Fibroblast of the aortic adventitia (primary cell): ENCODE measurements at regions not wholly inside any gene's neighbourhood (a gene's known extent, or its start where the extent isn't known, plus 50 kb on each side); places are given as distances from the start of the nearest gene placed in this dataset.

Source experiments
- DNase-seq: peaks from one replicate; pipeline ENCODE4 v3.0.0-alpha.2; 2010; ENCODE audit warnings: low read depth
- H3K4me3 ChIP-seq: 2 replicates; pipeline ENCODE4 v1.5.1; 2011; ENCODE audit warnings: low read depth, mild to moderate bottlenecking, control low read depth, low read length, moderate library complexity
- TF ChIP-seq, protein P1 (sequence below): IDR thresholded peaks from 2 replicates; pipeline ENCODE4 v1.5.1; 2011; ENCODE audit warnings: mild to moderate bottlenecking, low read length, control low read depth, inconsistent platforms; ENCODE audit not compliant: insufficient read depth

DNA sequence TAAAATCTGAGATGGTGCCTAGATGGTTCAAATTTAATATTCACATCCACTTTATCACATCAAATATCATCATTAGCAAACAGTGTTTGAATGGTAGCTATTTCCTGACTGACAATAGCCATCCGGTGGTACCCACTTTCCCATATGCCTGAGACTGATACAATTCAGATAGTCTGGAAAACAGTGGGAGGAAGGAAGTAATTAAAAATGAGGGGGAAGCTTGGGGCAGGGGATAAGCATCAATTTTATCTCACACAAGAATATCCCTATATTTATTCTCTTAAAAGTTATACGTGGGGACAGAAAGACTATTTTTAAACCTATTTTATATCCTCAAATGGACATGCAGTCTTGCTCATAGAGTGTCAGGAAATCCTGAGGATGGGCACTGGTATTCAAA lies 122.5 kb upstream of the GAP43 start:
- TF ChIP-seq, protein P1, sequence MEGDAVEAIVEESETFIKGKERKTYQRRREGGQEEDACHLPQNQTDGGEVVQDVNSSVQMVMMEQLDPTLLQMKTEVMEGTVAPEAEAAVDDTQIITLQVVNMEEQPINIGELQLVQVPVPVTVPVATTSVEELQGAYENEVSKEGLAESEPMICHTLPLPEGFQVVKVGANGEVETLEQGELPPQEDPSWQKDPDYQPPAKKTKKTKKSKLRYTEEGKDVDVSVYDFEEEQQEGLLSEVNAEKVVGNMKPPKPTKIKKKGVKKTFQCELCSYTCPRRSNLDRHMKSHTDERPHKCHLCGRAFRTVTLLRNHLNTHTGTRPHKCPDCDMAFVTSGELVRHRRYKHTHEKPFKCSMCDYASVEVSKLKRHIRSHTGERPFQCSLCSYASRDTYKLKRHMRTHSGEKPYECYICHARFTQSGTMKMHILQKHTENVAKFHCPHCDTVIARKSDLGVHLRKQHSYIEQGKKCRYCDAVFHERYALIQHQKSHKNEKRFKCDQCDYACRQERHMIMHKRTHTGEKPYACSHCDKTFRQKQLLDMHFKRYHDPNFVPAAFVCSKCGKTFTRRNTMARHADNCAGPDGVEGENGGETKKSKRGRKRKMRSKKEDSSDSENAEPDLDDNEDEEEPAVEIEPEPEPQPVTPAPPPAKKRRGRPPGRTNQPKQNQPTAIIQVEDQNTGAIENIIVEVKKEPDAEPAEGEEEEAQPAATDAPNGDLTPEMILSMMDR: no peak
- no peak for DNase-seq
- no peak overlapping the region for H3K4me3 ChIP-seq

DNA sequence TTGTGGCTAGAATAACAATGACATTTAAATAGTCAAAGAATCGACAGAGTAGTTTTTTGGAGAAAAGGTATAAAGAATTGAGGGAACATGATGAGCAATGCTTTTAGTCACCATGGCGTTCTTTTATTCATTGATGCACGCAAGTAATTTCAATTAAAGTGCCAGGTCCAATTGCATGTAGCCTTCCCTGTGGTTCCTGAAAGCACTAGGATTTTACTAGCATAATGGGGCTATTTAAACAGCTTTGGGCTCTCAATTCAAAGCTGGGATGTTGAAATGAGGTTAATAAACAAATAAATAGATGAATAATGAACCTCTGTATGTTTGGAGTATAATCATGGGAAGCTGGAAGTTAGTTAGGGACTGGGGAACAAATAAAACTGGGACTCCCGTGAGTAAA lies 121.2 kb upstream of the GAP43 start:
- TF ChIP-seq, protein P1: no peak
- no peak overlapping the region for H3K4me3 ChIP-seq

DNA sequence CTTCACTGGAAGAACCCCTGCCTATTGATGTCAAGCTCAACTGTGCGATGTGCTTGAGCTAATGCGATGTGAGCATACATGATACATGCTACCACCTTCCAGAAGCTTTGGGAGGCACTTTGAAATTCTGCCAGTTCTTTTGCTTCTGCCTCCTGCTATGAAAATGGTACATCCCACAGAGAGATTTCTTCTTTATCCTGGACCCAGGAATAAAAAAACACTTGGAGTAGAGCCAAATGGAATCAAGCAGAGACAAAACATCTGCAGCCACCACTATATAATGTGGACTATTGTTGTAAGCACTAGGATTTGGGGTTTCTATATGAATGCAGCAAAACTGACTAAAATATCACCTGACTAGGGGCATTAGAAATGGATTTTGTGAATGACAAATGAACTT lies 119.9 kb upstream of the GAP43 start:
- DNase-seq: no peak
- H3K4me3 ChIP-seq: no peak overlapping the region
- TF ChIP-seq, protein P1: no peak

More for the DNA sequence above, 121.2 kb upstream of the GAP43 start:
- no peak for DNase-seq

DNA sequence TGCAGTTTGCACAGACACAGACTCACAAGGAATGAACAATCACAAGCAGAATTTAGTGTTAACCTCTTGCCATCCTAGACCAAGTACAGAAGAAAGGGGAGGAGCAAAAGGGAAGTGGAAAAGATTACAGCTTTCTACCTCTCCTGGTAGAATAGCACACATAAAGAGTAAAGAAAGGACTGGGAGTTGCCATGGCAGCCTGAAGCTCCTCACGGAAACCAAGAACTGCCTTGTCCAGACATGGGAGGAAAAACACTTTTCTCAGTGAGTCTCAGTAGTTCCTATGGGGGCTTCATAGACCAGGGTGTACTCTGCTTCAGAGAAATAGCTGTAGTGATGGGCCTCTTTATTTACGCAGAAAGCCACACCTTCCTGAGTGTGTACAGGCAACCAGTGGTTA lies 114.7 kb upstream of the GAP43 start:
- no peak for DNase-seq
- TF ChIP-seq, protein P1: no peak
- no peak overlapping the region for H3K4me3 ChIP-seq

DNA sequence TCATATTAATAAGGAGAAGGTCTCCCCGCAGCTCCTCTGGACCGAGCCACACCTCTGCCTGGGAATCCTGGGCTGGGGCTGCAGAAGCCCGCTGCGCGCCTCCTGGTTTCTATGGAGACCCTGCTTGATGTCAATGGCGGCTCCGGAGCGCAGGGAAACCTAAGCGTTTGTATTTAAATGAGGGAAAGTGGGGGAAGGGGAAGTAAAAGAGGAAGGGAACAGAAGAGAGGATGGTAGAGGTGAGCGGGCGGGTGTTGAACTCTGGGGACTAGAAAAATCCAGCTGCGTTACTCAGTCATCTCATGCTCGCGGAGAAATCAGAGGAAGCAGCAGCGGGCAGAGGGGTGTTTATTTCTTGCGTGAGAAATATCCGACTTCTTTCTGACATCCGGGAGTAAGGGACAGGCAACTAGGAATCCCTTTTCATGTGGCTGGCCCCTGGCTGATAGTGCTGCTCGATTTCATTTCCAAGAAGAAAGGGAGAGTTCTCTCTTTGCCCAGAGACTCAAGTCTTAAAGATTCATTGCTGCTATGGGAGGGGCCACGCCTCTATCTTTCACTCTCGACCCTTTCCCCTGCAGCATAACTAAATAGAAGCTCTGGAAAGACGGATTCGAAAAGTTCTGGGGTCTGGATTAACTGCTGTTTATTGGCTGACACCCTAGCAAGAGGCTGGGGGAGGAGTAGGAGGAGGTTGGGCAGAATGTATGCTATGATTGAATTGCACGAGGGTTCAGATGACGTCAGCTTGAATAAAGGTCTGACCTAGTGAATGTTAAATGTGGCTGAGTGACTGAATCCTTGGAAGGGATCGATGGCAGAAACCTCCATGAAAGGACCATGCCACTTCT lies 110.5 kb upstream of the GAP43 start:
- peak overlapping the region; percentile 67 for H3K4me3 ChIP-seq
- TF ChIP-seq, protein P1: no peak
- DNase-seq: peak; percentile 56

DNA sequence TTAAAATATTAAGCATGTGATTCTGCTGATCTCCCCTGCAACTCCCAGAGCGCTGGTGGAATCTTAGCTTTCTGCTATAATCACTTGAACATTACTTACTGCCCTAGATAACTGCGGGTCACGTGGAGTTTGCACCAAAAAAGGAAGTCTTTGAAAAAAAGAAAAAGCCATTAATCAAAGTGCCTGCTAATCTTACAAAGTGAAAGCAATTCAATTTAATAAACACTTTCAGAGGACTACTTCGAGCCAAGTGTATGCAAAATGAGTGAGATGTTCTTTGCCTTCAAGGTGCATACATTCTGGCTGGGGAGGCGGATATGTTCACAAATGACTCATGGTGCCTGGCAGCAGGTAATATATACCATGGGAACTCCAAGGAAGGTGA lies 109.9 kb upstream of the GAP43 start:
- DNase-seq: peak; percentile 50
- peak overlapping the region; percentile 67 for H3K4me3 ChIP-seq
- TF ChIP-seq, protein P1: no peak

DNA sequence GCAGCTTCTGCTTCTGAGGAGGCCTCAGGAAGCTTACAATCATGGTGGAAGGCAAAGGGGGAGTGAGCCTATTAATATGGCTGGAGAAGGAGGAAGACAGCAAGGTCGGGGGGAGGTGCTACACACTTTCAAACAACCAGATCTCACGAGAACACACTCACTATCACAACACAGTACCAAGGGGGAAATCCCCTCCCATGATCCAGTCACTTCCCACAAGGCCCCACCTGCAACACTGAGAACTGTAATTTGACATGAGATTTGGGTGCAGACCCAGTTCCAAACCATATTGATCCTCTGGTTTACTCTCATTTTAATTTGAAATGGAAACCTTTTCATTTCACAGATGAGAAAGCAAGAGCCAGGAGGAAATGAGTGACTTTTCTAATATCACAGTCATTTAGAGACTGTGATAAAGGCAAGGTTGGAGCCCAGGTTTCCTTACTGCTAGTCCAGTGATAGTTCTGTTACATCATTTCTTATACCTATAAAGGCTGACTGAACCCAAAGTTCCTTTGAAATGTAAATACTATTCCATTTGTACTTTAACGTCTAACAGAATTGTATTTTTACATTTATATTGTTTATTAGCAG lies 105.8 kb upstream of the GAP43 start:
- TF ChIP-seq, protein P1: no peak
- DNase-seq: no peak
- H3K4me3 ChIP-seq: no peak overlapping the region
